Effector memory CD4-positive, alpha-beta T cell (primary cell): ENCODE measurements at regions not wholly inside any gene's neighbourhood (a gene's known extent, or its start where the extent isn't known, plus 50 kb on each side); places are given as distances from the start of the nearest gene placed in this dataset.

Experiments used
- DNase-seq, 3 donors: peaks; one replicate each; pipeline ENCODE4 v3.0.0-alpha.2; 2020
- H3K27ac ChIP-seq: 2 replicates; pipeline ENCODE4 v1.7.0; 2013; ENCODE audit warnings: mild to moderate bottlenecking, low read length, moderate library complexity; ENCODE audit not compliant: insufficient read depth, poor library complexity, severe bottlenecking
- H3K27me3 ChIP-seq: replicated peaks from 2 replicates; pipeline ENCODE4 v1.7.0; 2013; ENCODE audit warnings: mild to moderate bottlenecking, low read length; ENCODE audit not compliant: insufficient read depth, control insufficient read depth, poor library complexity, severe bottlenecking
- H3K36me3 ChIP-seq: 2 replicates; pipeline ENCODE4 v1.7.0; 2013; ENCODE audit warnings: mild to moderate bottlenecking, low read length, moderate library complexity; ENCODE audit not compliant: control insufficient read depth, insufficient read depth
- H3K4me1 ChIP-seq: 2 replicates; pipeline ENCODE4 v1.7.0; 2013; ENCODE audit warnings: low read length, mild to moderate bottlenecking; ENCODE audit not compliant: control insufficient read depth, insufficient read depth, poor library complexity, severe bottlenecking
- H3K4me3 ChIP-seq: 2 replicates; pipeline ENCODE4 v1.7.0; 2013; ENCODE audit warnings: low read length, low read depth, mild to moderate bottlenecking; ENCODE audit not compliant: insufficient read depth, poor library complexity, severe bottlenecking
- H3K9me3 ChIP-seq: 2 replicates; pipeline ENCODE4 v1.7.0; 2013; ENCODE audit warnings: mild to moderate bottlenecking, low read length, moderate library complexity; ENCODE audit not compliant: control insufficient read depth

DNA sequence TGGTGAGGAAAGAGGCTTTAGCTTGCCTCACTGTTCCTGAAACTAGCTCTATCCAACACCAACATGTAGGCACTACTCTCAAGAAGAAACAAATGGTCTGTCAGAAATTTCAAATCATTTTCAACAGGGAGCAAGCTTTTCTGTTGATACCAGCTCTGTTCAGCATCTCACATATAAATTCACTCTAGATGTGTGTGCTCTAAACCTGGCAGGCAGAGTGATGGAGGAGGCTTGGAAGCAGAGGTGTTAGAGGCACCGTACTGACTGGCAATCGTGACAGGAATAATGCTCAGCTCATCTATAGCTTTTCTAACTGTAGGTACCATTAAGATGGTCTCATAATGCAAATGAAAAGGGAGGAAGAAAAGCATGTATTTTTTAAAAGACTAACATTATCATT, 597.2 kb upstream of the NECTIN3 start:
- no peak overlapping the region for H3K4me3 ChIP-seq
- no peak overlapping the region for H3K27ac ChIP-seq
- no peaks in the 10 kb centered on the region for H3K27me3 ChIP-seq
- no peak for DNase-seq
- H3K36me3 ChIP-seq: no peaks in the 10 kb centered on the region
- H3K9me3 ChIP-seq: no peaks in the 10 kb centered on the region
- H3K4me1 ChIP-seq: no peaks in the 10 kb centered on the region

DNA sequence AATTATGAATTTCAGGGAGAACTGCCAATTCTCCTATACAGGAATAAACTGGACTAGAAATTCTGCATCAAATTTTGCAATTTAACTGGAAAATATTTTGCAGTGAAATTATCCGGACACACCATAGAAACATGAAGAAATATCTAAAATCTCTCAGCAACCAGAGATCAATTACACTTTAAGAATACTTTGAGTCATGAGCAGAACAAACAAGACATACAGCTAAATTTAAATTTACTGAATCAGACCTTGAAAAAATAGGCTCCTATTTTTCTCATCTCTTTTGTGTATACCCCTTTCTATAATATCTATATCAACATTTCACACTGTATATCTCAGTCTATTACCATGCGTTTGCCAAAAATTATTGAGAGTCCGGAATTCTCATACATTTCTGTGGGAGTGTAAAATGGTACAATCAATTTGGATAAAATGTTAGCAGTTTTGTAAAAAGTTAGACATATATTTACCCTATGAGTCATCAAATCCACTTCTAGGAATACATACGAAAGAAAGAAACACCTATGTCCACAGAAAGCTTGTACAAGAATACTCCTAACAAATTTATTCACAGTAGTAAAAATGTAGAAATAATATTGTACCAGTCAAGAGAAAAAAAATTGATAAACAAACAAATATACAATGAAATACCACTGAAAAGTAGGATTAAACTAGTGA, 593.1 kb upstream of the NECTIN3 start:
- H3K36me3 ChIP-seq: no peaks in the 10 kb centered on the region
- H3K27ac ChIP-seq: no peak overlapping the region
- no peaks in the 10 kb centered on the region for H3K9me3 ChIP-seq
- no peak overlapping the region for H3K4me3 ChIP-seq
- no peaks in the 10 kb centered on the region for H3K27me3 ChIP-seq
- no peak for DNase-seq
- H3K4me1 ChIP-seq: no peaks in the 10 kb centered on the region

- Histone ChIP-seq H3K4me3 (no peak overlapping the region), H3K4me1 (no peaks in the 10 kb centered on the region), H3K27me3 (no peaks in the 10 kb centered on the region), H3K27ac (no peak overlapping the region), H3K9me3 (no peaks in the 10 kb centered on the region), H3K36me3 (no peaks in the 10 kb centered on the region)
- DNase-seq: no peak
Measured at GRCh38 chr3:110479731-110480130, 591.9 kb upstream of the NECTIN3 start.

- H3K9me3 ChIP-seq: no peaks in the 10 kb centered on the region
- no peak overlapping the region for H3K27ac ChIP-seq
- no peaks in the 10 kb centered on the region for H3K27me3 ChIP-seq
- DNase-seq: no peak
- H3K36me3 ChIP-seq: no peaks in the 10 kb centered on the region
- H3K4me1 ChIP-seq: no peaks in the 10 kb centered on the region
- H3K4me3 ChIP-seq: no peak overlapping the region
Measured at GRCh38 chr3:110485389-110485788, 586.2 kb upstream of the NECTIN3 start.

DNA sequence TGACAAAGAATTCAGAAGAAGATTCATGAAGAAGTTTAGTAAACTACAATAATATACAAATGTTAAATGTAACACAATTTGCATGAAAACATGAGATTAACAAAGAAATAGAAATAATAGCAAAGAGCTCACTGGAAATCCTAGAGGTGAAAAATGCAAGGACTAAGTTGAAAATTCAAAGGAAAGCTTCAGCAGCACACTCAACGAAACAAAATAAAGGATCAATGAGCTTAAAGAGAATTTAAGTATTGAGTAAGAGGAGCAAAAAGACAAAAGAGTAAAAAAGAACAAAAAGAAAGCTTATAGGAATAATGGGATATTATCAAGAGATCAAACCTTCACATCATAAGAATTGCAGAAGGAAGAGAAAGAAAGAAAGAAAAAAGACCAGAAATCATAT, 583.8 kb upstream of the NECTIN3 start:
- no peaks in the 10 kb centered on the region for H3K4me1 ChIP-seq
- DNase-seq: no peak
- no peaks in the 10 kb centered on the region for H3K36me3 ChIP-seq
- no peak overlapping the region for H3K4me3 ChIP-seq
- H3K27ac ChIP-seq: no peak overlapping the region
- no peaks in the 10 kb centered on the region for H3K27me3 ChIP-seq
- H3K9me3 ChIP-seq: no peaks in the 10 kb centered on the region

GRCh38 chr3:110491413-110491812, 580.2 kb upstream of the NECTIN3 start:
- Histone ChIP-seq H3K27ac (no peak overlapping the region), H3K4me1 (no peaks in the 10 kb centered on the region), H3K36me3 (no peaks in the 10 kb centered on the region), H3K27me3 (no peaks in the 10 kb centered on the region), H3K4me3 (no peak overlapping the region), H3K9me3 (no peaks in the 10 kb centered on the region)
- no peak for DNase-seq

GRCh38 chr3:110492876-110493275, 578.7 kb upstream of the NECTIN3 start:
- no peaks in the 10 kb centered on the region for H3K9me3 ChIP-seq
- no peak overlapping the region for H3K27ac ChIP-seq
- H3K4me3 ChIP-seq: no peak overlapping the region
- no peaks in the 10 kb centered on the region for H3K4me1 ChIP-seq
- no peaks in the 10 kb centered on the region for H3K36me3 ChIP-seq
- no peaks in the 10 kb centered on the region for H3K27me3 ChIP-seq
- DNase-seq: no peak

GRCh38 chr3:110493438-110494092, 578.1 kb upstream of the NECTIN3 start:
- Histone ChIP-seq H3K27ac (no peak overlapping the region), H3K4me1 (no peaks in the 10 kb centered on the region), H3K9me3 (no peaks in the 10 kb centered on the region), H3K4me3 (no peak overlapping the region), H3K27me3 (no peaks in the 10 kb centered on the region), H3K36me3 (no peaks in the 10 kb centered on the region)
- DNase-seq: no peak

GRCh38 chr3:110494093-110494490, 577.5 kb upstream of the NECTIN3 start:
- no peak for DNase-seq
- Histone ChIP-seq H3K27me3 (no peaks in the 10 kb centered on the region), H3K36me3 (no peaks in the 10 kb centered on the region), H3K4me3 (no peak overlapping the region), H3K4me1 (no peaks in the 10 kb centered on the region), H3K9me3 (no peaks in the 10 kb centered on the region), H3K27ac (no peak overlapping the region)

DNA sequence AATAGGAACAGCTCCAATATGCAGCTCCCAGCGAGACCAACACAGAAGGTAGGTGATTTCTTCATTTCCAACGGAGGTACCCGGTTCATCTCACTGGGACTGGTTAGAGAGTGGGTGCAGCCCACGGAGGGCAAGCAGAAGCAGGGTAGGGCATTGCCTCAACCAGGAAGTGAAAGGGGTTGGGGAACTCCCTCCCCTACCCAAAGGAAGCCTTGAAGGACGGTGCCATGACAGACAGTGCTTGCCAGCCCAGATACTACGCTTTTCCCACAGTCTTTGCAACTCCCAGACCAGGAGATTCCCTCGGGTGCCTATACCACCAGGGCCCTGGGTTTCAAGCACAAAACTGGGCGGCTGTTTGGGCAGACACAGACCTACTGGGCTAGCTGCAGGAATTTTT, 576.9 kb upstream of the NECTIN3 start:
- Histone ChIP-seq H3K27me3 (no peaks in the 10 kb centered on the region), H3K9me3 (no peaks in the 10 kb centered on the region), H3K36me3 (no peaks in the 10 kb centered on the region), H3K4me1 (no peaks in the 10 kb centered on the region), H3K4me3 (no peak overlapping the region), H3K27ac (no peak overlapping the region)
- no peak for DNase-seq
